ENCODE measurements at regions not wholly inside any gene's neighbourhood (a gene's known extent, or its start where the extent isn't known, plus 50 kb on each side); places are given as distances from the start of the nearest gene placed in this dataset.

DNA sequence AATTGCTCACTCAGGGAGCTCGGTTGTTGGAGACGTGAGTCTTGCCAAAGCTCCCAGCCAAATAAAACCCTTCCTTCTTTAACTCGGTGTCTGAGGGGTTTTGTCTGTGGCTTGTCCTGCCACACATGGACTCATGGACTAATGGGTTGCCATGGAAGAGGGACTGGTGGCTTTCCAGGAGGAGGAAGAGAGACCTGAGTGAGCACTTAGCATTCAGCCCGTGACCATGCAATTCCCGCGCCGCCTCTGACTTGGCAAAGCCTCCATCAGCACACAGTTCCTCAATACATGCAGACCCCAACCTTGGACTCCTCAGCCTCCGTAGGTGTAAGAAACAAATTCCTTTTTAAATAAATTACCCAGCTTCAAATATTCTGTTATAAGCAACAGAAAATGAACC is 57.3 kb upstream of the TMEM18 start:
- TF ChIP-seq POLR2A (IDR thresholded peaks at IDR 0.05), result no peak
- TF ChIP-seq, protein P1, sequence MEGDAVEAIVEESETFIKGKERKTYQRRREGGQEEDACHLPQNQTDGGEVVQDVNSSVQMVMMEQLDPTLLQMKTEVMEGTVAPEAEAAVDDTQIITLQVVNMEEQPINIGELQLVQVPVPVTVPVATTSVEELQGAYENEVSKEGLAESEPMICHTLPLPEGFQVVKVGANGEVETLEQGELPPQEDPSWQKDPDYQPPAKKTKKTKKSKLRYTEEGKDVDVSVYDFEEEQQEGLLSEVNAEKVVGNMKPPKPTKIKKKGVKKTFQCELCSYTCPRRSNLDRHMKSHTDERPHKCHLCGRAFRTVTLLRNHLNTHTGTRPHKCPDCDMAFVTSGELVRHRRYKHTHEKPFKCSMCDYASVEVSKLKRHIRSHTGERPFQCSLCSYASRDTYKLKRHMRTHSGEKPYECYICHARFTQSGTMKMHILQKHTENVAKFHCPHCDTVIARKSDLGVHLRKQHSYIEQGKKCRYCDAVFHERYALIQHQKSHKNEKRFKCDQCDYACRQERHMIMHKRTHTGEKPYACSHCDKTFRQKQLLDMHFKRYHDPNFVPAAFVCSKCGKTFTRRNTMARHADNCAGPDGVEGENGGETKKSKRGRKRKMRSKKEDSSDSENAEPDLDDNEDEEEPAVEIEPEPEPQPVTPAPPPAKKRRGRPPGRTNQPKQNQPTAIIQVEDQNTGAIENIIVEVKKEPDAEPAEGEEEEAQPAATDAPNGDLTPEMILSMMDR (IDR thresholded peaks at IDR 0.05), result no peak
